ENCODE measurements at regions not wholly inside any gene's neighbourhood (a gene's known extent, or its start where the extent isn't known, plus 50 kb on each side); places are given as distances from the start of the nearest gene placed in this dataset.
A peak's percentile ranks its signal among the peaks of the same experiment; 100 is the strongest.

DNA sequence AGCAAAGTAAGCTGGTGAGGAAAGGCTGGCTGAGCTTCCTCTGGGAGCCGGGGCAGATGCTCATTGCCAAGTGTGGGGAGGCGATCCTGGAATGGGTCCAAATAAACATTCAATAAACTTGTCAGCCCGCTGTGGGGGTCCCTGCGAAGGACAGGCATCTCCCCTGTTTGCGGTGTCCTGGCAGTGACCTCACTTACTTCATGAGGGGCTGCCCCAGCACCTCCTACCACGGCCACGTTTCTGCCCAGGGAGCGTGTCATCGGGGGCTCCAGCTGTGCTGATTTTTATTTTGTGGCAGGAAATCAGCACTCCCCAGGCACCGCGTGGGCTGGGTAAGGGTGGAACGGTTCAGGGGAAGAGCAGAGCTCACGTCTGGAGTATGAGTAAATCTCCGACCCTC is 493.9 kb upstream of the B3GAT1 start (continued):
- 0 out of 2 replicates have a peak, but pooled peaks have one; percentile 12 for TF ChIP-seq ZNF335 (tag by site-specific recombination; conservative IDR thresholded peaks at IDR 0.05)
- TF ChIP-seq ZNF341 (tag by site-specific recombination; IDR thresholded peaks at IDR 0.05; ENCODE audit: low read depth), result peak; percentile 48

DNA sequence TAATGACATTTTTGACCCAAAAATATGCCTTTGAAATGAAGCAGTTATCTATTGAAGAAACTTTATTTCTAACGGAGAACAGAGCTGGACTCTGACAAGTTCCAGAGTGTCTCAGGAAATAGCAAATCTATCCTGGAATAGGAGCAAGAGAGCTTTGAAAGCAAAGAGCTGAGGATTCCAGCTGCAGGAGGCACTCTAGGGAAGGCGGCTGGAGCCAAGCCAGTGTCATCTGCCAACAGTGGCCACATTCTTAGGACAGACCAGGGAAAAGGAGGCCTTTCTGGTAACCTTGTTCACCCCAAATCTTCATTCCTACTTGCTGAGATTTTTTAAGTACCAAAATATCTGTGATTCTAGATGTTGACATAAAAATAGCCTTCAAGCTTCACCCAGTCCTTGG is 493.5 kb upstream of the B3GAT1 start:
- no peak overlapping the region for H3K4me3 ChIP-seq (ENCODE audit: low read depth, low read length)
- H3K9me3 ChIP-seq (ENCODE audit: control insufficient read depth, insufficient read depth, low read depth, low read length), result no peaks in the 10 kb centered on the region
- H3K27ac ChIP-seq (ENCODE audit: extremely low read depth, low read depth, low read length), result no peak overlapping the region
- H3K4me1 ChIP-seq (ENCODE audit: control insufficient read depth, insufficient read depth, low read length), result no peaks in the 10 kb centered on the region
- POLR2A ChIA-PET, result no interaction called here
- H3K36me3 ChIP-seq (ENCODE audit: control insufficient read depth in 2 of 2, insufficient read depth in 1 of 2, low read length in 2 of 2), result no peaks in the 10 kb centered on the region
- CTCF ChIA-PET, result interaction anchor here (2.0 kb wide), 1 partner anchor 37 kb away, joined by 5 read pairs; no protein-coding TSS in a partner anchor
- TF ChIP-seq REPIN1 (tag by site-specific recombination; IDR thresholded peaks at IDR 0.05; ENCODE audit: low read depth), result no peak
- TF ChIP-seq, protein P1, sequence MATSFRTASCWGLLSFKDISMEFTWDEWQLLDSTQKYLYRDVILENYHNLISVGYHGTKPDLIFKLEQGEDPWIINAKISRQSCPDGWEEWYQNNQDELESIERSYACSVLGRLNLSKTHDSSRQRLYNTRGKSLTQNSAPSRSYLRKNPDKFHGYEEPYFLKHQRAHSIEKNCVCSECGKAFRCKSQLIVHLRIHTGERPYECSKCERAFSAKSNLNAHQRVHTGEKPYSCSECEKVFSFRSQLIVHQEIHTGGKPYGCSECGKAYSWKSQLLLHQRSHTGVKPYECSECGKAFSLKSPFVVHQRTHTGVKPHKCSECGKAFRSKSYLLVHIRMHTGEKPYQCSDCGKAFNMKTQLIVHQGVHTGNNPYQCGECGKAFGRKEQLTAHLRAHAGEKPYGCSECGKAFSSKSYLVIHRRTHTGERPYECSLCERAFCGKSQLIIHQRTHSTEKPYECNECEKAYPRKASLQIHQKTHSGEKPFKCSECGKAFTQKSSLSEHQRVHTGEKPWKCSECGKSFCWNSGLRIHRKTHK (tag by site-specific recombination; IDR thresholded peaks at IDR 0.05), result no peak
- no peak for TF ChIP-seq ZNF530 (tag by site-specific recombination; IDR thresholded peaks at IDR 0.05; ENCODE audit: low read depth)
- no peak for TF ChIP-seq ZNF112 (tag by site-specific recombination; IDR thresholded peaks at IDR 0.05)
- TF ChIP-seq, protein P2, sequence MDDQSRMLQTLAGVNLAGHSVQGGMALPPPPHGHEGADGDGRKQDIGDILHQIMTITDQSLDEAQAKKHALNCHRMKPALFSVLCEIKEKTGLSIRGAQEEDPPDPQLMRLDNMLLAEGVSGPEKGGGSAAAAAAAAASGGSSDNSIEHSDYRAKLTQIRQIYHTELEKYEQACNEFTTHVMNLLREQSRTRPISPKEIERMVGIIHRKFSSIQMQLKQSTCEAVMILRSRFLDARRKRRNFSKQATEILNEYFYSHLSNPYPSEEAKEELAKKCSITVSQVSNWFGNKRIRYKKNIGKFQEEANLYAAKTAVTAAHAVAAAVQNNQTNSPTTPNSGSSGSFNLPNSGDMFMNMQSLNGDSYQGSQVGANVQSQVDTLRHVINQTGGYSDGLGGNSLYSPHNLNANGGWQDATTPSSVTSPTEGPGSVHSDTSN (CRISPR knock-in tag; IDR thresholded peaks at IDR 0.05), result no peak
- TF ChIP-seq ZNF416 (tag by site-specific recombination; IDR thresholded peaks at IDR 0.05), result no peak
- TF ChIP-seq ZNF24 (tag by site-specific recombination; IDR thresholded peaks at IDR 0.05), result no peak
- no peak for TF ChIP-seq ZNF768 (tag by site-specific recombination; IDR thresholded peaks at IDR 0.05)
- TF ChIP-seq ZNF529 (tag by site-specific recombination; IDR thresholded peaks at IDR 0.05; ENCODE audit: insufficient replicate concordance), result no peak
- TF ChIP-seq ZNF776 (tag by site-specific recombination; IDR thresholded peaks at IDR 0.05; ENCODE audit: borderline replicate concordance), result no peak

DNA sequence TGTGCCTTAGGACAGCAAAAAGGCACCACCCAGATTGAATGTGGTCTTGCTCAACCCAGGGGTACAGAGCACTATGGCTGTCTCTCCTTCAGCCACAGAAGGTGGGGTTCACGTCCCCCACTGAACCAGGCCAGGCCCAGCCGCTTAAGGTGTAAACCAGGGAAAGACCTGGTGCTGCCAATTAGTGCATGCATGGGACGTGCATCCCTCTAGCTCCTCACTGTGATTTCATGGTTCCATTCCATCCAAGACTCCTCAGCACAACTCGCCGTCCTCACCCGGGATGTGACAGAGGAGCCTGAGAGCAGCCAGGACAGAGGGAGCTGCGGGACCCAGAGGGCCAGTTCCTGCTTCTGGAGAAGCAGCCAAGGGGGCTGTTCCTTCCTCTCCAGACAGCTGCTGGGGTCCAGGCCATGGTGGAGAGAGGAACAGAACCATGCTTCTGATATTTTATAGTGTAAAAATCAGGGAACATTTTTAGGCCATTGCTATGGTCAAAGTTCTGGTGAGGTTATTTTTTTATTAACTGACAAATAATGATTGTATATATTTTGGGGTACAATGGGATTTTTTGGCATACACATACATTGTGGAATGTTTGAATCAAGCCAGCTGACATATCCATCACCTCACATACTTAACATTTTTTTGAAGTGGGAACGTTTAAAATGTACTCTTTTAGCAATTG is 492.2 kb upstream of the B3GAT1 start:
- Histone ChIP-seq H3K9me3 (ENCODE audit: control insufficient read depth, insufficient read depth, low read depth, low read length) (no peaks in the 10 kb centered on the region), H3K4me1 (ENCODE audit: control insufficient read depth, insufficient read depth, low read length) (no peaks in the 10 kb centered on the region), H3K4me3 (ENCODE audit: low read depth, low read length) (no peak overlapping the region), H3K27ac (ENCODE audit: extremely low read depth, low read depth, low read length) (no peak overlapping the region), H3K36me3 (ENCODE audit: control insufficient read depth in 2 of 2, insufficient read depth in 1 of 2, low read length in 2 of 2) (no peaks in the 10 kb centered on the region)
- CTCF ChIA-PET, result interaction anchor here (2.0 kb wide), 1 partner anchor 36 kb away, joined by 5 read pairs; no protein-coding TSS in a partner anchor
- POLR2A ChIA-PET, result no interaction called here
- TF ChIP-seq ZNF600 (tag by site-specific recombination; IDR thresholded peaks at IDR 0.05) (no peak), ZNF623 (tag by site-specific recombination; IDR thresholded peaks at IDR 0.05) (no peak), ZNF549 (tag by site-specific recombination; IDR thresholded peaks at IDR 0.05) (no peak), ZFP37 (tag by site-specific recombination; IDR thresholded peaks at IDR 0.05) (no peak), ZNF426 (tag by site-specific recombination; IDR thresholded peaks at IDR 0.05) (no peak), ZNF202 (tag by site-specific recombination; IDR thresholded peaks at IDR 0.05; ENCODE audit: borderline replicate concordance) (no peak), ZBTB8A (tag by site-specific recombination; IDR thresholded peaks at IDR 0.05) (no peak), ZNF112 (tag by site-specific recombination; IDR thresholded peaks at IDR 0.05) (no peak), ZFP69B (tag by site-specific recombination; IDR thresholded peaks at IDR 0.05) (no peak), SP7 (tag by site-specific recombination; IDR thresholded peaks at IDR 0.05) (no peak), ZNF473 (tag by site-specific recombination; IDR thresholded peaks at IDR 0.05) (no peak), KLF1 (tag by site-specific recombination; IDR thresholded peaks at IDR 0.05) (no peak)
- TF ChIP-seq, protein P3, sequence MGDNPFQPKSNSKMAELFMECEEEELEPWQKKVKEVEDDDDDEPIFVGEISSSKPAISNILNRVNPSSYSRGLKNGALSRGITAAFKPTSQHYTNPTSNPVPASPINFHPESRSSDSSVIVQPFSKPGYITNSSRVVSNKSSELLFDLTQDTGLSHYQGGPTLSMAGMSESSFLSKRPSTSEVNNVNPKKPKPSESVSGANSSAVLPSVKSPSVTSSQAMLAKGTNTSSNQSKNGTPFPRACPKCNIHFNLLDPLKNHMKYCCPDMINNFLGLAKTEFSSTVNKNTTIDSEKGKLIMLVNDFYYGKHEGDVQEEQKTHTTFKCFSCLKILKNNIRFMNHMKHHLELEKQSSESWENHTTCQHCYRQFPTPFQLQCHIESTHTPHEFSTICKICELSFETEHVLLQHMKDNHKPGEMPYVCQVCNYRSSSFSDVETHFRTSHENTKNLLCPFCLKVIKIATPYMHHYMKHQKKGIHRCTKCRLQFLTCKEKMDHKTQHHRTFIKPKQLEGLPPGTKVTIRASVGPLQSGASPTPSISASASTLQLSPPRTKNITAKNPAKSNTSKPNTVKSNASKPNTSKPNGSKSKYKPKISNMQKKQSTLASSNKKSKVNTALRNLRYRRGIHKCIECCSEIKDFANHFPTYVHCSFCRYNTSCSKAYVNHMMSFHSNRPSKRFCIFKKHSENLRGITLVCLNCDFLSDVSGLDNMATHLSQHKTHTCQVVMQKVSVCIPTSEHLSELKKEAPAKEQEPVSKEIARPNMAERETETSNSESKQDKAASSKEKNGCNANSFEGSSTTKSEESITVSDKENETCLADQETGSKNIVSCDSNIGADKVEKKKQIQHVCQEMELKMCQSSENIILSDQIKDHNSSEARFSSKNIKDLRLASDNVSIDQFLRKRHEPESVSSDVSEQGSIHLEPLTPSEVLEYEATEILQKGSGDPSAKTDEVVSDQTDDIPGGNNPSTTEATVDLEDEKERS (tag by site-specific recombination; IDR thresholded peaks at IDR 0.05), result no peak
- TF ChIP-seq, protein P4, sequence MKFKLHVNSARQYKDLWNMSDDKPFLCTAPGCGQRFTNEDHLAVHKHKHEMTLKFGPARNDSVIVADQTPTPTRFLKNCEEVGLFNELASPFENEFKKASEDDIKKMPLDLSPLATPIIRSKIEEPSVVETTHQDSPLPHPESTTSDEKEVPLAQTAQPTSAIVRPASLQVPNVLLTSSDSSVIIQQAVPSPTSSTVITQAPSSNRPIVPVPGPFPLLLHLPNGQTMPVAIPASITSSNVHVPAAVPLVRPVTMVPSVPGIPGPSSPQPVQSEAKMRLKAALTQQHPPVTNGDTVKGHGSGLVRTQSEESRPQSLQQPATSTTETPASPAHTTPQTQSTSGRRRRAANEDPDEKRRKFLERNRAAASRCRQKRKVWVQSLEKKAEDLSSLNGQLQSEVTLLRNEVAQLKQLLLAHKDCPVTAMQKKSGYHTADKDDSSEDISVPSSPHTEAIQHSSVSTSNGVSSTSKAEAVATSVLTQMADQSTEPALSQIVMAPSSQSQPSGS (tag by site-specific recombination; IDR thresholded peaks at IDR 0.05; ENCODE audit: low read depth), result no peak
- TF ChIP-seq, protein P5, sequence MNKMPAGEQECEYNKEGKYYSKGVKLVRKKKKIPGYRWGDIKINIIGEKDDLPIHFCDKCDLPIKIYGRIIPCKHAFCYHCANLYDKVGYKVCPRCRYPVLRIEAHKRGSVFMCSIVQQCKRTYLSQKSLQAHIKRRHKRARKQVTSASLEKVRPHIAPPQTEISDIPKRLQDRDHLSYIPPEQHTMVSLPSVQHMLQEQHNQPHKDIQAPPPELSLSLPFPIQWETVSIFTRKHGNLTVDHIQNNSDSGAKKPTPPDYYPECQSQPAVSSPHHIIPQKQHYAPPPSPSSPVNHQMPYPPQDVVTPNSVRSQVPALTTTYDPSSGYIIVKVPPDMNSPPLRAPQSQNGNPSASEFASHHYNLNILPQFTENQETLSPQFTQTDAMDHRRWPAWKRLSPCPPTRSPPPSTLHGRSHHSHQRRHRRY (tag by site-specific recombination; IDR thresholded peaks at IDR 0.05), result no peak

All from HEK293 (cell line).